Peyer's patch (tissue), 4 donors: ENCODE measurements at regions not wholly inside any gene's neighbourhood (a gene's known extent, or its start where the extent isn't known, plus 50 kb on each side); places are given as distances from the start of the nearest gene placed in this dataset.

Experiments used
- CTCF ChIP-seq, 6 experiments: fragments of 450-650 bp in 4 of 6; fragments of 200-600 bp in 2 of 6; sonication (generic) in 1 of 6; IDR thresholded peaks; one replicate each; pipeline ENCODE4 v1.5.1; 2017 to 2019; ENCODE audit warnings: antibody characterized with exemption in 6 of 6, mild to moderate bottlenecking in 3 of 6, moderate library complexity in 1 of 6
- POLR2A ChIP-seq, 2 donors: fragments of 450-650 bp; IDR thresholded peaks; one replicate each; pipeline ENCODE4 v1.5.1; 2017; ENCODE audit warnings: antibody characterized with exemption in 2 of 2, mild to moderate bottlenecking in 2 of 2, moderate library complexity in 2 of 2

DNA sequence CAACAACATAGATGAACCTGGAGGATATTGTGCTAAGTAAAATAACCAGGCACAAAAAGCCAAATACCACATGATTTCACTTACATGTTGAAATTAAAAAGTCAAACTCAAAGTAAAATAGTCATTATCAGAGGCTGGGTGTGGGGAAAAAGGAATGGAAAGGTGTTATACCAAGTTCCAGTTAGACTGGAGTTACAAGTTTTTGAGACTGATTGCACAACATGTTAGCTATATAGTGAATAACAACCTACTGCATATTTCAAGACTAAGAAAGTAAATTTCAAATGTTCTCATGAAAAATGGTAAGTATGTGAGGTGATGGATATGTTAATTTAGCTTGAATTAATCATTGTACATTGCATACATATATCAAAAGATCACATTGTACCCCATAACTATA is 116.8 kb upstream of the HNMT start:
- TF ChIP-seq CTCF (IDR thresholded peaks at IDR 0.05) (no peak), POLR2A (IDR thresholded peaks at IDR 0.05) (no peak)
